Naive thymus-derived CD8-positive, alpha-beta T cell (primary cell): ENCODE measurements at regions not wholly inside any gene's neighbourhood (a gene's known extent, or its start where the extent isn't known, plus 50 kb on each side); places are given as distances from the start of the nearest gene placed in this dataset.

Experiments
- ATAC-seq, 2 donors: fragments of 150-1000 bp; cut with Tn5 transposase in 1 of 2; sonication (Bioruptor Pico), chemical (Tn5 transposase) in 1 of 2; 1 replicate in 1 of 2; 2 replicates in 1 of 2; pipeline ENCODE4 v1.10.0; 2021; ENCODE audit warnings: mild to moderate bottlenecking in 2 of 2, moderate library complexity in 2 of 2
- POLR2A ChIA-PET: fragments of 350-600 bp; sonication (Branson Sonifier 250); formaldehyde crosslinking; loops from one replicate; lab custom pipeline; 2021; ENCODE audit warnings: antibody characterized with exemption; lab: Charles Lee
- DNase-seq, 10 donors: peaks; one replicate each; pipeline versions ENCODE4 v3.0.0 to v3.0.0-alpha.2; 2020 to 2022
- H3K27ac Mint-ChIP-seq, 10 donors: one replicate each; pipeline ENCODE4 v1.8.0; 2020 to 2022; ENCODE audit warnings: mild to moderate bottlenecking in 10 of 10, mixed read lengths in 10 of 10, moderate library complexity in 4 of 10, inconsistent platforms in 1 of 10
- H3K27me3 Mint-ChIP-seq, 5 donors: one replicate each; pipeline ENCODE4 v1.8.0; 2021 to 2022; ENCODE audit warnings: mixed read lengths in 5 of 5
- H3K36me3 Mint-ChIP-seq, 3 donors: one replicate each; pipeline ENCODE4 v1.8.0; 2020 to 2022; ENCODE audit warnings: mixed read lengths in 3 of 3, mild to moderate bottlenecking in 2 of 3, inconsistent platforms in 1 of 3
- H3K4me1 Mint-ChIP-seq, 4 donors: one replicate each; pipeline ENCODE4 v1.8.0; 2021 to 2022; ENCODE audit warnings: mixed read lengths in 4 of 4
- H3K4me3 Mint-ChIP-seq, 10 donors: one replicate each; pipeline ENCODE4 v1.8.0; 2020 to 2022; ENCODE audit warnings: mild to moderate bottlenecking in 10 of 10, mixed read lengths in 10 of 10, moderate library complexity in 6 of 10, inconsistent platforms in 1 of 10
- H3K9me3 Mint-ChIP-seq, 9 donors: one replicate each; pipeline ENCODE4 v1.8.0; 2020 to 2022; ENCODE audit warnings: mixed read lengths in 9 of 9, mild to moderate bottlenecking in 3 of 9, inconsistent platforms in 1 of 9, moderate library complexity in 1 of 9

GRCh38 chr10:109529258-109529657, 394.1 kb downstream of the XPNPEP1 start:
- Mint-ChIP-seq H3K4me3 (no peak overlapping the region), H3K27me3 (peaks cover 0 to 3% (median 0%) of the 10 kb centered on the region in 5 donors), H3K27ac (no peak overlapping the region), H3K4me1 (no peaks in the 10 kb centered on the region), H3K36me3 (peaks cover 0 to 24% (median 0%) of the 10 kb centered on the region in 3 donors), H3K9me3 (peaks cover 0 to 57% (median 31%) of the 10 kb centered on the region in 9 donors)
- POLR2A ChIA-PET: no interaction called here
- ATAC-seq: no peak
- DNase-seq: no peak

GRCh38 chr10:109517748-109518147, 405.6 kb downstream of the XPNPEP1 start:
- Mint-ChIP-seq H3K4me1 (no peaks in the 10 kb centered on the region), H3K27ac (no peak overlapping the region), H3K4me3 (no peak overlapping the region), H3K9me3 (peaks cover 0 to 11% (median 5%) of the 10 kb centered on the region in 9 donors), H3K27me3 (peaks cover 0 to 8% (median 0%) of the 10 kb centered on the region in 5 donors), H3K36me3 (no peaks in the 10 kb centered on the region)
- ATAC-seq: no peak
- no peak for DNase-seq
- POLR2A ChIA-PET: no interaction called here

GRCh38 chr10:109504401-109504800, 418.9 kb downstream of the XPNPEP1 start:
- no peak overlapping the region for H3K4me3 Mint-ChIP-seq
- H3K9me3 Mint-ChIP-seq: peaks cover 0 to 20% (median 10%) of the 10 kb centered on the region in 9 donors
- no peaks in the 10 kb centered on the region for H3K4me1 Mint-ChIP-seq

GRCh38 chr10:109487691-109488090, 435.6 kb downstream of the XPNPEP1 start:
- Mint-ChIP-seq H3K36me3 (no peaks in the 10 kb centered on the region), H3K27me3 (no peaks in the 10 kb centered on the region), H3K27ac (no peak overlapping the region), H3K9me3 (peaks cover 0 to 6% (median 0%) of the 10 kb centered on the region in 9 donors), H3K4me1 (no peaks in the 10 kb centered on the region), H3K4me3 (no peak overlapping the region)
- no peak for DNase-seq
- ATAC-seq: no peak
- POLR2A ChIA-PET: no interaction called here

More at GRCh38 chr10:109504401-109504800, 418.9 kb downstream of the XPNPEP1 start:
- no peak overlapping the region for H3K27ac Mint-ChIP-seq
- ATAC-seq (no peak), DNase-seq (no peak)
- H3K36me3 Mint-ChIP-seq: no peaks in the 10 kb centered on the region
- peaks cover 0 to 3% (median 0%) of the 10 kb centered on the region in 5 donors for H3K27me3 Mint-ChIP-seq
- POLR2A ChIA-PET: no interaction called here

- no peak overlapping the region for H3K27ac Mint-ChIP-seq
- ATAC-seq (no peak), DNase-seq (no peak)
- H3K4me1 Mint-ChIP-seq: no peaks in the 10 kb centered on the region
- peaks cover 0 to 3% (median 0%) of the 10 kb centered on the region in 5 donors for H3K27me3 Mint-ChIP-seq
- H3K36me3 Mint-ChIP-seq: no peaks in the 10 kb centered on the region
- POLR2A ChIA-PET: no interaction called here
- no peak overlapping the region for H3K4me3 Mint-ChIP-seq
- H3K9me3 Mint-ChIP-seq: peaks cover 0 to 2% (median 0%) of the 10 kb centered on the region in 9 donors
Observed at GRCh38 chr10:109480836-109481235, 442.5 kb downstream of the XPNPEP1 start.

GRCh38 chr10:109475711-109476421, 447.4 kb downstream of the XPNPEP1 start:
- H3K27ac Mint-ChIP-seq: no peak overlapping the region
- peaks cover 0 to 3% (median 0%) of the 10 kb centered on the region in 5 donors for H3K27me3 Mint-ChIP-seq
- no peak for DNase-seq
- no peaks in the 10 kb centered on the region for H3K36me3 Mint-ChIP-seq
- peaks cover 0 to 2% (median 0%) of the 10 kb centered on the region in 9 donors for H3K9me3 Mint-ChIP-seq
- ATAC-seq: no peak
- no peaks in the 10 kb centered on the region for H3K4me1 Mint-ChIP-seq
- no peak overlapping the region for H3K4me3 Mint-ChIP-seq
- POLR2A ChIA-PET: no interaction called here

- Mint-ChIP-seq H3K9me3 (peaks cover 0 to 3% (median 0%) of the 10 kb centered on the region in 9 donors), H3K36me3 (no peaks in the 10 kb centered on the region), H3K27ac (peak overlapping the region in 1 of 10 donors; percentile 77), H3K4me1 (no peaks in the 10 kb centered on the region), H3K4me3 (no peak overlapping the region), H3K27me3 (peaks cover 0 to 3% (median 0%) of the 10 kb centered on the region in 5 donors)
- no peak for ATAC-seq
- POLR2A ChIA-PET: no interaction called here
- no peak for DNase-seq
Observed at GRCh38 chr10:109474812-109475211, 448.5 kb downstream of the XPNPEP1 start.

- POLR2A ChIA-PET: interaction anchor here (0.6 kb wide), 1 partner anchor 155 kb away, joined by 4 read pairs; no protein-coding TSS in a partner anchor
Observed at GRCh38 chr10:109474261-109474660, 449.1 kb downstream of the XPNPEP1 start.

GRCh38 chr10:109467551-109467950, 455.8 kb downstream of the XPNPEP1 start:
- peaks cover 0 to 9% (median 0%) of the 10 kb centered on the region in 9 donors for H3K9me3 Mint-ChIP-seq
- DNase-seq (no peak), ATAC-seq (no peak)
- H3K27ac Mint-ChIP-seq: no peak overlapping the region
- no peaks in the 10 kb centered on the region for H3K4me1 Mint-ChIP-seq
- no peaks in the 10 kb centered on the region for H3K36me3 Mint-ChIP-seq
- H3K4me3 Mint-ChIP-seq: no peak overlapping the region
- H3K27me3 Mint-ChIP-seq: peaks cover 0 to 7% (median 4%) of the 10 kb centered on the region in 5 donors
- POLR2A ChIA-PET: no interaction called here

More at GRCh38 chr10:109474261-109474660, 449.1 kb downstream of the XPNPEP1 start:
- no peak overlapping the region for H3K4me3 Mint-ChIP-seq
- no peaks in the 10 kb centered on the region for H3K36me3 Mint-ChIP-seq
- no peaks in the 10 kb centered on the region for H3K4me1 Mint-ChIP-seq
- no peak for ATAC-seq
- peaks cover 0 to 3% (median 0%) of the 10 kb centered on the region in 5 donors for H3K27me3 Mint-ChIP-seq
- H3K9me3 Mint-ChIP-seq: peaks cover 0 to 4% (median 0%) of the 10 kb centered on the region in 9 donors
- no peak for DNase-seq
- H3K27ac Mint-ChIP-seq: no peak overlapping the region

- no peak for ATAC-seq
Observed at GRCh38 chr10:109464949-109465348, 458.4 kb downstream of the XPNPEP1 start.

GRCh38 chr10:109457302-109457638, 466.0 kb downstream of the XPNPEP1 start:
- Mint-ChIP-seq H3K27me3 (peaks cover 9 to 69% (median 28%) of the 10 kb centered on the region in 5 donors), H3K9me3 (peaks cover 0 to 31% (median 10%) of the 10 kb centered on the region in 9 donors), H3K36me3 (peaks cover 0 to 13% (median 2%) of the 10 kb centered on the region in 3 donors), H3K27ac (no peak overlapping the region), H3K4me3 (no peak overlapping the region), H3K4me1 (no peaks in the 10 kb centered on the region)
- no peak for ATAC-seq
- DNase-seq: no peak
- POLR2A ChIA-PET: no interaction called here

More at GRCh38 chr10:109464949-109465348, 458.4 kb downstream of the XPNPEP1 start:
- no peaks in the 10 kb centered on the region for H3K36me3 Mint-ChIP-seq
- peaks cover 0 to 27% (median 7%) of the 10 kb centered on the region in 5 donors for H3K27me3 Mint-ChIP-seq
- no peak for DNase-seq
- no peak overlapping the region for H3K4me3 Mint-ChIP-seq
- peaks cover 0 to 17% (median 4%) of the 10 kb centered on the region in 9 donors for H3K9me3 Mint-ChIP-seq
- H3K27ac Mint-ChIP-seq: no peak overlapping the region
- H3K4me1 Mint-ChIP-seq: no peaks in the 10 kb centered on the region
- POLR2A ChIA-PET: no interaction called here

- no peak overlapping the region for H3K27ac Mint-ChIP-seq
- DNase-seq: peak in 1 of 10 donors; percentile 2
- H3K36me3 Mint-ChIP-seq: peaks cover 0 to 13% (median 2%) of the 10 kb centered on the region in 3 donors
- no peaks in the 10 kb centered on the region for H3K4me1 Mint-ChIP-seq
- peaks cover 9 to 64% (median 28%) of the 10 kb centered on the region in 5 donors for H3K27me3 Mint-ChIP-seq
- POLR2A ChIA-PET: no interaction called here
- H3K4me3 Mint-ChIP-seq: no peak overlapping the region
- ATAC-seq: no peak
- H3K9me3 Mint-ChIP-seq: peaks cover 0 to 31% (median 10%) of the 10 kb centered on the region in 9 donors
Observed at GRCh38 chr10:109456566-109457301, 466.6 kb downstream of the XPNPEP1 start.

- ATAC-seq: no peak
- H3K4me1 Mint-ChIP-seq: no peaks in the 10 kb centered on the region
- POLR2A ChIA-PET: no interaction called here
- peaks cover 9 to 47% (median 25%) of the 10 kb centered on the region in 5 donors for H3K27me3 Mint-ChIP-seq
- peaks cover 0 to 13% (median 2%) of the 10 kb centered on the region in 3 donors for H3K36me3 Mint-ChIP-seq
- no peak for DNase-seq
- no peak overlapping the region for H3K4me3 Mint-ChIP-seq
- no peak overlapping the region for H3K27ac Mint-ChIP-seq
- peaks cover 0 to 25% (median 9%) of the 10 kb centered on the region in 9 donors for H3K9me3 Mint-ChIP-seq
Observed at GRCh38 chr10:109454691-109455090, 468.6 kb downstream of the XPNPEP1 start.
